HCT116 (cell line): ENCODE measurements at regions not wholly inside any gene's neighbourhood (a gene's known extent, or its start where the extent isn't known, plus 50 kb on each side); places are given as distances from the start of the nearest gene placed in this dataset.

Experiments used
- ATAC-seq: fragments of 200-7000 bp; cut with Tn5 transposase; 2 replicates; pipeline ENCODE4 v1.9.1; 2020; ENCODE audit warnings: mild to moderate bottlenecking, moderate library complexity
- BruUV-seq: library from RNA; stranded (reverse); fragments of 400-500 nt; replicated peaks from 2 replicates; lab custom pipeline; 2021; lab: Mats Ljungman, UMichigan
- CTCF ChIA-PET: fragments of 300-600 bp; sonication (Branson Sonifier 250); formaldehyde crosslinking; loops from one replicate; lab custom pipeline; 2021; ENCODE audit warnings: antibody characterized with exemption; lab: Charles Lee
- POLR2A ChIA-PET: fragments of 300-600, 350-600 bp; sonication (Branson Sonifier 250); formaldehyde crosslinking; loops from one replicate; lab custom pipeline; 2021; ENCODE audit warnings: antibody characterized with exemption; lab: Charles Lee
- RAD21 ChIA-PET, 2 experiments: fragments of 300-600 bp; sonication (Branson Sonifier 250); formaldehyde crosslinking; loops; one replicate each; lab custom pipeline; 2023; ENCODE audit warnings: low total read pairs in 2 of 2; ENCODE audit not compliant: uncharacterized antibody in 2 of 2, unreplicated experiment in 2 of 2, low non-redundant PET in 1 of 2; lab: Charles Lee
- DNase-seq: peaks from one replicate; pipeline ENCODE4 v3.0.0-alpha.2; 2010; ENCODE audit warnings: low read depth, low spot score
- H2AFZ ChIP-seq: fragments of 200-600 bp; shearing (Covaris generic), sonication (generic); 2 replicates; pipeline ENCODE4 v1.6.1; 2017; ENCODE audit warnings: low read depth, mixed run types, mixed read lengths, antibody characterized with exemption, low read length; ENCODE audit not compliant: poor library complexity, severe bottlenecking
- H3K27ac ChIP-seq: 2 replicates; pipeline ENCODE4 v1.5.1; 2012; ENCODE audit warnings: low read depth, low read length
- H3K27me3 ChIP-seq: fragments of 200-600 bp; sonication (generic); 2 replicates; pipeline ENCODE4 v1.6.1; 2016; ENCODE audit warnings: mixed run types, low read length, mixed read lengths; ENCODE audit not compliant: insufficient read depth
- H3K36me3 ChIP-seq, 2 experiments: fragments of 200-500 bp in 1 of 2; fragments of 200-600 bp in 1 of 2; sonication (Bioruptor generic) in 1 of 2; sonication (generic) in 1 of 2; 2 replicates each; pipeline versions ENCODE4 v1.5.1 to v1.6.1; 2014 to 2016; ENCODE audit warnings: low read length in 2 of 2, inconsistent platforms in 1 of 2, mixed read lengths in 1 of 2, mixed run types in 1 of 2; ENCODE audit not compliant: insufficient read depth in 2 of 2, control insufficient read depth in 1 of 2
- H3K4me1 ChIP-seq, 2 experiments: fragments of 200-600 bp in 1 of 2; sonication (generic) in 1 of 2; 2 replicates each; pipeline versions ENCODE4 v1.5.1 to v1.6.1; 2012 to 2017; ENCODE audit warnings: low read length in 2 of 2, inconsistent platforms in 1 of 2, mild to moderate bottlenecking in 1 of 2, mixed read lengths in 1 of 2, mixed run types in 1 of 2, moderate library complexity in 1 of 2; ENCODE audit not compliant: insufficient read depth in 2 of 2, control insufficient read depth in 1 of 2
- H3K4me2 ChIP-seq: fragments of 200-600 bp; sonication (generic); 2 replicates; pipeline ENCODE4 v1.6.1; 2017; ENCODE audit warnings: mixed run types, low read length, mixed read lengths
- H3K4me3 ChIP-seq, 2 experiments: fragments of 200-600 bp in 1 of 2; sonication (generic) in 1 of 2; replicated peaks in 1 of 2; 2 replicates each; pipeline ENCODE4 v1.5.1; 2011 to 2016; ENCODE audit warnings: low read length in 2 of 2, control low read depth in 1 of 2, low read depth in 1 of 2, mild to moderate bottlenecking in 1 of 2, mixed read lengths in 1 of 2, mixed run types in 1 of 2
- H3K79me2 ChIP-seq: fragments of 200-600 bp; sonication (generic); 2 replicates; pipeline ENCODE4 v1.6.1; 2017; ENCODE audit warnings: mild to moderate bottlenecking, mixed run types, low read length, moderate library complexity, mixed read lengths; ENCODE audit not compliant: insufficient read depth
- H3K9ac ChIP-seq: fragments of 200-600 bp; sonication (generic); 2 replicates; pipeline ENCODE4 v1.6.1; 2016; ENCODE audit warnings: low read length, mixed read lengths
- H3K9me2 ChIP-seq: fragments of 200-600 bp; sonication (generic), shearing (Covaris generic); 2 replicates; pipeline ENCODE4 v1.6.1; 2017; ENCODE audit warnings: mixed run types, mild to moderate bottlenecking, moderate library complexity; ENCODE audit not compliant: insufficient read depth
- H3K9me3 ChIP-seq, 2 experiments: fragments of 200-500 bp in 1 of 2; fragments of 200-600 bp in 1 of 2; sonication (Bioruptor generic) in 1 of 2; sonication (generic) in 1 of 2; 2 replicates each; pipeline ENCODE4 v1.6.1; 2014 to 2017; ENCODE audit warnings: low read length in 2 of 2, mixed read lengths in 2 of 2, inconsistent platforms in 1 of 2, low read depth in 1 of 2, mild to moderate bottlenecking in 1 of 2, mixed run types in 1 of 2, moderate library complexity in 1 of 2; ENCODE audit not compliant: control insufficient read depth in 1 of 2, insufficient read depth in 1 of 2
- H4K20me1 ChIP-seq: fragments of 200-600 bp; sonication (generic), shearing (Covaris generic); 2 replicates; pipeline ENCODE4 v1.6.1; 2017; ENCODE audit warnings: mixed run types, mild to moderate bottlenecking, moderate library complexity; ENCODE audit not compliant: insufficient read depth
- POLR2A ChIP-seq: IDR thresholded peaks from 2 replicates; pipeline ENCODE4 v1.7.0; 2011; ENCODE audit warnings: borderline replicate concordance; ENCODE audit not compliant: insufficient read depth, insufficient read length; ENCODE audit errors: extremely low read depth
- POLR2AphosphoS5 ChIP-seq: IDR thresholded peaks from 2 replicates; pipeline ENCODE4 v1.6.1; 2011; ENCODE audit warnings: mild to moderate bottlenecking, low read depth, low read length, moderate library complexity
- RAD21 ChIP-seq: IDR thresholded peaks from 2 replicates; pipeline ENCODE4 v1.6.1; 2012; ENCODE audit warnings: low read depth, mild to moderate bottlenecking
- SP1 ChIP-seq: IDR thresholded peaks from 2 replicates; pipeline ENCODE4 v1.6.1; 2012; ENCODE audit warnings: low read depth
- ZBTB33 ChIP-seq: IDR thresholded peaks from 2 replicates; pipeline ENCODE4 v1.6.1; 2011; ENCODE audit warnings: mild to moderate bottlenecking, low read length, moderate library complexity; ENCODE audit not compliant: insufficient replicate concordance; ENCODE audit errors: extremely low read depth
- ZFX ChIP-seq: fragments of 450-650 bp; IDR thresholded peaks from 2 replicates; pipeline ENCODE4 v1.6.1; 2017
- ZNF274 ChIP-seq: fragments of 200-500 bp; sonication (Bioruptor generic); IDR thresholded peaks from 2 replicates; pipeline ENCODE4 v1.6.1; 2014; ENCODE audit warnings: mild to moderate bottlenecking, low read depth, low read length, inconsistent platforms
- intact Hi-C: fragments of 100-400 bp; cut with micrococcal nuclease; formaldehyde crosslinking; loops from 2 replicates; pipeline ENCODE4 v1.10.0; 2022

GRCh38 chr18:42348722-42349121, 393.7 kb downstream of the PIK3C3 start:
- Histone ChIP-seq H3K4me2 (no peak overlapping the region), H4K20me1 (no peaks in the 10 kb centered on the region), H3K79me2 (no peaks in the 10 kb centered on the region), H3K4me1 (no peaks in the 10 kb centered on the region), H2AFZ (no peak overlapping the region), H3K27me3 (no peaks in the 10 kb centered on the region), H3K27ac (no peak overlapping the region), H3K9ac (no peak overlapping the region), H3K4me3 (no peak overlapping the region), H3K36me3 (no peaks in the 10 kb centered on the region), H3K9me3 (peaks cover 0 to 11% of the 10 kb centered on the region in 2 experiments; a peak in 2 of 4 replicates), H3K9me2 (no peaks in the 10 kb centered on the region)
- DNase-seq (no peak), ATAC-seq (no peak)
- intact Hi-C loops = no loop called here
- POLR2A ChIA-PET = no interaction called here
- no peak for TF ChIP-seq SP1
- BruUV-seq = no TSS peak
- RAD21 ChIA-PET = no interaction called here
- CTCF ChIA-PET = no interaction called here

GRCh38 chr18:42351455-42351854, 396.4 kb downstream of the PIK3C3 start:
- CTCF ChIA-PET = no interaction called here
- TF ChIP-seq ZNF274 = no peak
- no peak for TF ChIP-seq POLR2A
- no peak for TF ChIP-seq ZFX
- no peak for TF ChIP-seq RAD21
- H4K20me1 ChIP-seq = no peaks in the 10 kb centered on the region
- no peak for ATAC-seq
- H3K9ac ChIP-seq = no peak overlapping the region
- no peak overlapping the region for H3K4me2 ChIP-seq
- H3K36me3 ChIP-seq = no peaks in the 10 kb centered on the region
- POLR2A ChIA-PET = no interaction called here
- intact Hi-C loops = no loop called here
- H2AFZ ChIP-seq = no peak overlapping the region
- no peak for DNase-seq
- no peak overlapping the region for H3K4me3 ChIP-seq
- no peaks in the 10 kb centered on the region for H3K27me3 ChIP-seq
- RAD21 ChIA-PET = no interaction called here
- H3K4me1 ChIP-seq = no peaks in the 10 kb centered on the region
- H3K9me2 ChIP-seq = no peaks in the 10 kb centered on the region
- BruUV-seq = no TSS peak
- peaks cover 8 to 11% of the 10 kb centered on the region in 2 experiments; a peak in 2 of 4 replicates for H3K9me3 ChIP-seq
- no peak overlapping the region for H3K27ac ChIP-seq
- H3K79me2 ChIP-seq = no peaks in the 10 kb centered on the region

- H3K9me2 ChIP-seq = no peaks in the 10 kb centered on the region
- H4K20me1 ChIP-seq = no peaks in the 10 kb centered on the region
- peaks cover 10 to 21% of the 10 kb centered on the region in 2 experiments; a peak in 2 of 4 replicates for H3K9me3 ChIP-seq
- TF ChIP-seq POLR2AphosphoS5 (no peak), ZBTB33 (no peak), POLR2A (no peak)
- H3K4me1 ChIP-seq = no peaks in the 10 kb centered on the region
- H3K27me3 ChIP-seq = no peaks in the 10 kb centered on the region
- no peak overlapping the region for H3K27ac ChIP-seq
- no peak overlapping the region for H2AFZ ChIP-seq
- no peak overlapping the region for H3K9ac ChIP-seq
- ChIA-PET CTCF (no interaction called here), POLR2A (no interaction called here), RAD21 (no interaction called here)
- no peak overlapping the region for H3K4me3 ChIP-seq
- no peaks in the 10 kb centered on the region for H3K36me3 ChIP-seq
- DNase-seq = no peak
- no peak overlapping the region for H3K4me2 ChIP-seq
- no TSS peak for BruUV-seq
- intact Hi-C loops = no loop called here
- no peaks in the 10 kb centered on the region for H3K79me2 ChIP-seq
- no peak for ATAC-seq
Observed at GRCh38 chr18:42360716-42361115, 405.7 kb downstream of the PIK3C3 start.
